Upper lobe of left lung (tissue), 6 donors: ENCODE measurements at regions not wholly inside any gene's neighbourhood (a gene's known extent, or its start where the extent isn't known, plus 50 kb on each side); places are given as distances from the start of the nearest gene placed in this dataset.

Experiments
- ATAC-seq, 2 donors: fragments of 200-7000 bp; cut with Tn5 transposase; one replicate each; pipeline ENCODE4 v1.9.1; 2022; ENCODE audit warnings: mild to moderate bottlenecking in 2 of 2, moderate library complexity in 2 of 2; ENCODE audit not compliant: low FRiP score in 2 of 2
- DNase-seq, 2 donors: peaks; one replicate each; pipeline ENCODE4 v3.0.0-alpha.2; 2019 to 2020
- H3K27ac ChIP-seq, 4 donors: fragments of 200-600 bp; sonication (generic); one replicate each; pipeline ENCODE4 v1.5.1; 2016 to 2019
- H3K27me3 ChIP-seq, 4 donors: fragments of 200-600 bp; sonication (generic); one replicate each; pipeline ENCODE4 v1.5.1; 2017 to 2019
- H3K36me3 ChIP-seq, 4 donors: fragments of 200-600 bp; sonication (generic); one replicate each; pipeline ENCODE4 v1.5.1; 2016 to 2019
- H3K4me1 ChIP-seq, 4 donors: fragments of 200-600 bp; sonication (generic); one replicate each; pipeline ENCODE4 v1.5.1; 2018 to 2019
- H3K4me3 ChIP-seq, 4 donors: fragments of 200-600 bp; sonication (generic); one replicate each; pipeline ENCODE4 v1.5.1; 2017 to 2019; ENCODE audit warnings: mild to moderate bottlenecking in 2 of 4, moderate library complexity in 1 of 4
- H3K9me3 ChIP-seq, 4 donors: fragments of 200-600 bp; sonication (generic); one replicate each; pipeline ENCODE4 v1.5.1; 2018 to 2019
- EP300 ChIP-seq, 4 donors: sonication (generic); formaldehyde crosslinking; IDR thresholded peaks; one replicate each; pipeline ENCODE4 v1.5.1; 2017; ENCODE audit warnings: antibody characterized with exemption in 4 of 4, control low read depth in 2 of 4
- POLR2A ChIP-seq, 4 donors: fragments of 450-650 bp; IDR thresholded peaks; one replicate each; pipeline ENCODE4 v1.5.1; 2016 to 2017; ENCODE audit warnings: antibody characterized with exemption in 4 of 4, mild to moderate bottlenecking in 2 of 4
- POLR2AphosphoS5 ChIP-seq, 2 donors: sonication (generic); formaldehyde crosslinking; IDR thresholded peaks; one replicate each; pipeline ENCODE4 v1.5.1; 2017; ENCODE audit warnings: antibody characterized with exemption in 2 of 2
- WGBS, 2 donors: methylation state at CpG; one replicate each; pipeline ENCODE4 v1.1.5; 2017 to 2018; 5-methylcytosine and 5-hydroxymethylcytosine counted together
- TF ChIP-seq, protein P1 (sequence below), 6 experiments: fragments of 450-650 bp in 4 of 6; fragments of 200-600 bp in 2 of 6; sonication (generic) in 2 of 6; IDR thresholded peaks; one replicate each; pipeline ENCODE4 v1.5.1; 2016 to 2019; ENCODE audit warnings: antibody characterized with exemption in 6 of 6
- donor health status: DM: no; HTN: no; CAD: no; lungs with moderate emphysema.
- donor health status: DM: no; HTN: yes; CAD: no; lungs with severe emphysema.

DNA sequence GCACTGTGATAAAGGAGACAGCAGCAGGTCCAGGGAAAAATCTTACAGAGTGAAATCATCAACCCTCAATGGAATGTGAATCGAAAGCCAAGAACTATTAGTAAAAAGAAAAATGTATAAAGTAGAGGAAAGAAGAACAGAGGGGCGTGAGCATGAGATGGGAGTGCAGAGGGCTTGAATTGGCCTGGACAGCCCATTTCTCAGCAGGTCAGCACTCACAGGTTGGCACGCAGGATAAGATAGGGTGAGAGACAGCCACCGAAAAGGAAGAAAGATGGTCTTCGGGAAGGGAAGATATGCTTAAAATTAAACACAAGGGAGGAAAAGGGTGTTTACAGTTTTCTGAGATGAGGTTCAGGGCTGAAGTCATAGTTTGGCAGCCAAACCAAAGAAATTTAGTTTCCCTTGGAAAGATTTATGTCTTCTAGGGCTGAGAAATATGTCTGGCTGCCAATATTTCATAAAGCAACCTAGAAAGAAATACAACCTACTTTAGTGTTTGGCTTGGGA lies 524.7 kb downstream of the SPATA31D1 start:
- 33 to 40% methylated on average over 5 of the region's 5 CpGs for WGBS, 2 donors
- Histone ChIP-seq H3K9me3 (no peaks in the 10 kb centered on the region), H3K36me3 (no peaks in the 10 kb centered on the region), H3K4me3 (no peak overlapping the region), H3K27ac (no peak overlapping the region), H3K27me3 (no peaks in the 10 kb centered on the region), H3K4me1 (peaks cover 13 to 21% (median 16%) of the 10 kb centered on the region in 4 donors)
- no peak for DNase-seq
- TF ChIP-seq, protein P1, sequence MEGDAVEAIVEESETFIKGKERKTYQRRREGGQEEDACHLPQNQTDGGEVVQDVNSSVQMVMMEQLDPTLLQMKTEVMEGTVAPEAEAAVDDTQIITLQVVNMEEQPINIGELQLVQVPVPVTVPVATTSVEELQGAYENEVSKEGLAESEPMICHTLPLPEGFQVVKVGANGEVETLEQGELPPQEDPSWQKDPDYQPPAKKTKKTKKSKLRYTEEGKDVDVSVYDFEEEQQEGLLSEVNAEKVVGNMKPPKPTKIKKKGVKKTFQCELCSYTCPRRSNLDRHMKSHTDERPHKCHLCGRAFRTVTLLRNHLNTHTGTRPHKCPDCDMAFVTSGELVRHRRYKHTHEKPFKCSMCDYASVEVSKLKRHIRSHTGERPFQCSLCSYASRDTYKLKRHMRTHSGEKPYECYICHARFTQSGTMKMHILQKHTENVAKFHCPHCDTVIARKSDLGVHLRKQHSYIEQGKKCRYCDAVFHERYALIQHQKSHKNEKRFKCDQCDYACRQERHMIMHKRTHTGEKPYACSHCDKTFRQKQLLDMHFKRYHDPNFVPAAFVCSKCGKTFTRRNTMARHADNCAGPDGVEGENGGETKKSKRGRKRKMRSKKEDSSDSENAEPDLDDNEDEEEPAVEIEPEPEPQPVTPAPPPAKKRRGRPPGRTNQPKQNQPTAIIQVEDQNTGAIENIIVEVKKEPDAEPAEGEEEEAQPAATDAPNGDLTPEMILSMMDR (IDR thresholded peaks at IDR 0.05) = no peak
- TF ChIP-seq POLR2A (IDR thresholded peaks at IDR 0.05) (no peak), EP300 (IDR thresholded peaks at IDR 0.05) (no peak), POLR2AphosphoS5 (IDR thresholded peaks at IDR 0.05) (no peak)
- ATAC-seq = peak; percentile 40 to 71

- TF ChIP-seq POLR2AphosphoS5 (IDR thresholded peaks at IDR 0.05) = no peak
- TF ChIP-seq POLR2A (IDR thresholded peaks at IDR 0.05) = no peak
- TF ChIP-seq, protein P1 (IDR thresholded peaks at IDR 0.05) = no peak
- no peak for TF ChIP-seq EP300 (IDR thresholded peaks at IDR 0.05)
- Histone ChIP-seq H3K27ac (no peak overlapping the region), H3K36me3 (no peaks in the 10 kb centered on the region), H3K9me3 (no peaks in the 10 kb centered on the region), H3K27me3 (no peaks in the 10 kb centered on the region), H3K4me1 (peaks cover 13 to 21% (median 16%) of the 10 kb centered on the region in 4 donors), H3K4me3 (no peak overlapping the region)
- DNase-seq (no peak), ATAC-seq (peak in 1 of 2 donors; percentile 61)
- 43 to 48% methylated on average over 3 of the region's 3 CpGs for WGBS, 2 donors
Measured at GRCh38 chr9:82513976-82514735, 525.6 kb downstream of the SPATA31D1 start.

DNA sequence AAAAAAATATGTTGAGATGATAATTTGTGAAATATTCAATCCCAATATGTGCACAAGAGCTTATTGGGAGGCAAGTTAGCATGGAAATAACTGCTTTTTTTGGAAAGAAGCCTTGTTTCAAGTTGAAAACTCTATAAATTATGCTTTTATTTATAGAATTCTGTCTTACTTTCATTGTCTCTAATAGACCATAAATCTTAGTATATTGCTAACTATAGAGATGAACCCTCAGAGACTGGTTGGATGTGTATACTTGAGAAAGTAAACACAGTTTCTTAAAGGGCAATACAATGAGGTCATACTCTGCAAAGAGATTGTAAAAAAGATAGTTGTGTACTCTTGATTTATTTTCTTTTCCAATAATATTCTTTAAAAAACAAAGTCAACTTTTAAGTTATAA lies 530.3 kb downstream of the SPATA31D1 start:
- Histone ChIP-seq H3K27me3 (no peaks in the 10 kb centered on the region), H3K27ac (no peak overlapping the region), H3K36me3 (no peaks in the 10 kb centered on the region), H3K4me1 (peaks cover 5 to 12% (median 8%) of the 10 kb centered on the region in 4 donors), H3K4me3 (no peak overlapping the region), H3K9me3 (no peaks in the 10 kb centered on the region)
- no peak for ATAC-seq
- no peak for DNase-seq
- no peak for TF ChIP-seq EP300 (IDR thresholded peaks at IDR 0.05)
- no peak for TF ChIP-seq POLR2A (IDR thresholded peaks at IDR 0.05)
- TF ChIP-seq, protein P1 (IDR thresholded peaks at IDR 0.05) = no peak
- no peak for TF ChIP-seq POLR2AphosphoS5 (IDR thresholded peaks at IDR 0.05)

DNA sequence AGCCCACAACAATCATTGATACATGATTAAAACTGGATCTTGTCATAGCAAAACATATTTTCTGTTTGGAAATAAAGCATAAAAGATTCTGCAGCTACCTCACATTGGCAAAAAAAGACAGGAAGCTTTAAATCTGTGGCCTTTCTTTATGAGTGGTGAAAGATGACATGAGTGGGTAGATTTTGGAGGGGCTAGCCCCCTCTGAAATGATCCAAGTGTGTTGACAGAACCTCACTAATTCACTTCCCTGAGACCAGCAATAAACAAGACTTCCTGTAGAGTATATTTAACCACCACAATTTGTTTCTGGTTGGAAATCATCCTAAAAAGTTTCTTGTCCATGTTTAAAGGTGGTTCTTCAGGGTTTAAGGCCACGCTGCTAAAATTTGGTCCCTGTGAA lies 530.8 kb downstream of the SPATA31D1 start:
- WGBS, 2 donors = 50 to 59% methylated on average over 1 of the region's 1 CpG
- no peak for ATAC-seq
- H3K36me3 ChIP-seq = no peaks in the 10 kb centered on the region
- DNase-seq = no peak
- no peak overlapping the region for H3K4me3 ChIP-seq
- H3K27me3 ChIP-seq = no peaks in the 10 kb centered on the region
- TF ChIP-seq POLR2A (IDR thresholded peaks at IDR 0.05) (no peak), EP300 (IDR thresholded peaks at IDR 0.05) (no peak), POLR2AphosphoS5 (IDR thresholded peaks at IDR 0.05) (no peak)
- TF ChIP-seq, protein P1 (IDR thresholded peaks at IDR 0.05) = no peak
- no peaks in the 10 kb centered on the region for H3K9me3 ChIP-seq
- no peak overlapping the region for H3K27ac ChIP-seq
- H3K4me1 ChIP-seq = peaks cover under 1 to 7% (median 3%) of the 10 kb centered on the region in 4 donors

GRCh38 chr9:82524407-82524806 lies 535.8 kb downstream of the SPATA31D1 start:
- Histone ChIP-seq H3K4me1 (no peaks in the 10 kb centered on the region), H3K27ac (no peak overlapping the region), H3K9me3 (peaks cover 0 to 17% (median 9%) of the 10 kb centered on the region in 4 donors), H3K27me3 (no peaks in the 10 kb centered on the region), H3K36me3 (no peaks in the 10 kb centered on the region), H3K4me3 (no peak overlapping the region)
- ATAC-seq (no peak), DNase-seq (no peak)
- WGBS, 2 donors = 97 to 100% methylated on average over 1 of the region's 1 CpG
- TF ChIP-seq POLR2A (IDR thresholded peaks at IDR 0.05) = no peak
- TF ChIP-seq POLR2AphosphoS5 (IDR thresholded peaks at IDR 0.05) = no peak
- no peak for TF ChIP-seq EP300 (IDR thresholded peaks at IDR 0.05)
- TF ChIP-seq, protein P1 (IDR thresholded peaks at IDR 0.05) = no peak
